ENCODE measurements at regions not wholly inside any gene's neighbourhood (a gene's known extent, or its start where the extent isn't known, plus 50 kb on each side); places are given as distances from the start of the nearest gene placed in this dataset.

DNA sequence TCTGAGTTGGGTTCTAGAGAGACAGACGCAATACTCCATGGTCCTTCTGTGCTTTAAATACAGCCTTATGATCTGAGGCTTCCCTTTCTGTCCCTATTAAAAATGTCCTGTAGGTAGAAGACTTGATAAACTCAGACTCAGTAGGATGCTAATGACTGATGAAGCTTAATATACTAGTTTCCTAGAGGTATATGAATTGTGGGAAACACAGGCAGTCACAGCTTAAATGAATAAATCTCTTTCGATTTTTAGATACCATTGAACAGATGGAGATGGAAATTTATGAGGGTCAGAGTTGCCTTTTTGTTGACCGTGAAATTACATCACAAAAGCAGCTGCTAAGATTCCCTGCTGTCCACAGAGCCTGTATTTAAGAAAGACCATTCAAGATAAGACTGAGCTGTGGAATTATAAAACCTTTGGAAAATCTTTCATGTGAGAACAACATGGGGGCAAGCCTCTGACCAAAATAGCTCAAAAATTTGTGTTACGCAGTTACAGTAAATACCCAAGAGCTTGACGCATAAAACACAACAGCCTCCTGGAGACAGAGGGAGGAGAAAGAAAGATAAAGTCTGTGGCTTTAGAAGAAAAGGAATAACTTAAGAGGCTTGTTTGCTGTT is 172.3 kb downstream of the AASDHPPT start:
- CTCF ChIA-PET: no interaction called here
- no peaks in the 10 kb centered on the region for H3K36me3 ChIP-seq (ENCODE audit: control insufficient read depth in 2 of 2, insufficient read depth in 1 of 2, low read length in 2 of 2)
- no peak overlapping the region for H3K27ac ChIP-seq (ENCODE audit: extremely low read depth, low read depth, low read length)
- no peaks in the 10 kb centered on the region for H3K4me1 ChIP-seq (ENCODE audit: control insufficient read depth, insufficient read depth, low read length)
- H3K9me3 ChIP-seq (ENCODE audit: control insufficient read depth, insufficient read depth, low read depth, low read length): no peaks in the 10 kb centered on the region
- TF ChIP-seq, protein P1, sequence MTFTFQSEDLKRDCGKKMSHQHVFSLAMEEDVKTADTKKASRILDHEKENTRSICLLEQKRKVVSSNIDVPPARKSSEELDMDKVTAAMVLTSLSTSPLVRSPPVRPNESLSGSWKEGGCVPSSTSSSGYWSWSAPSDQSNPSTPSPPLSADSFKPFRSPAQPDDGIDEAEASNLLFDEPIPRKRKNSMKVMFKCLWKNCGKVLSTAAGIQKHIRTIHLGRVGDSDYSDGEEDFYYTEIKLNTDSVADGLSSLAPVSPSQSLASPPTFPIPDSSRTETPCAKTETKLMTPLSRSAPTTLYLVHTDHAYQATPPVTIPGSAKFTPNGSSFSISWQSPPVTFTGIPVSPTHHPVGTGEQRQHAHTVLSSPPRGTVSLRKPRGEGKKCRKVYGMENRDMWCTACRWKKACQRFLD (tag by site-specific recombination; IDR thresholded peaks at IDR 0.05): no peak
- TF ChIP-seq KLF1 (tag by site-specific recombination; IDR thresholded peaks at IDR 0.05): no peak
- TF ChIP-seq, protein P2, sequence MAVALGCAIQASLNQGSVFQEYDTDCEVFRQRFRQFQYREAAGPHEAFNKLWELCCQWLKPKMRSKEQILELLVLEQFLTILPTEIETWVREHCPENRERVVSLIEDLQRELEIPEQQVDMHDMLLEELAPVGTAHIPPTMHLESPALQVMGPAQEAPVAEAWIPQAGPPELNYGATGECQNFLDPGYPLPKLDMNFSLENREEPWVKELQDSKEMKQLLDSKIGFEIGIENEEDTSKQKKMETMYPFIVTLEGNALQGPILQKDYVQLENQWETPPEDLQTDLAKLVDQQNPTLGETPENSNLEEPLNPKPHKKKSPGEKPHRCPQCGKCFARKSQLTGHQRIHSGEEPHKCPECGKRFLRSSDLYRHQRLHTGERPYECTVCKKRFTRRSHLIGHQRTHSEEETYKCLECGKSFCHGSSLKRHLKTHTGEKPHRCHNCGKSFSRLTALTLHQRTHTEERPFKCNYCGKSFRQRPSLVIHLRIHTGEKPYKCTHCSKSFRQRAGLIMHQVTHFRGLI (tag by site-specific recombination; IDR thresholded peaks at IDR 0.05): no peak
- TF ChIP-seq, protein P3, sequence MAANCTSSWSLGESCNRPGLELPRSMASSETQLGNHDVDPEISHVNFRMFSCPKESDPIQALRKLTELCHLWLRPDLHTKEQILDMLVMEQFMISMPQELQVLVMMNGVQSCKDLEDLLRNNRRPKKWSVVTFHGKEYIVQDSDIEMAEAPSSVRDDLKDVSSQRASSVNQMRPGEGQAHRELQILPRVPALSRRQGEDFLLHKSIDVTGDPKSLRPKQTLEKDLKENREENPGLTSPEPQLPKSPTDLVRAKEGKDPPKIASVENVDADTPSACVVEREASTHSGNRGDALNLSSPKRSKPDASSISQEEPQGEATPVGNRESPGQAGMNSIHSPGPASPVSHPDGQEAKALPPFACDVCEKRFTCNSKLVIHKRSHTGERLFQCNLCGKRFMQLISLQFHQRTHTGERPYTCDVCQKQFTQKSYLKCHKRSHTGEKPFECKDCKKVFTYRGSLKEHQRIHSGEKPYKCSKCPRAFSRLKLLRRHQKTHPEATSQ (tag by site-specific recombination; IDR thresholded peaks at IDR 0.05): no peak
- TF ChIP-seq, protein P4, sequence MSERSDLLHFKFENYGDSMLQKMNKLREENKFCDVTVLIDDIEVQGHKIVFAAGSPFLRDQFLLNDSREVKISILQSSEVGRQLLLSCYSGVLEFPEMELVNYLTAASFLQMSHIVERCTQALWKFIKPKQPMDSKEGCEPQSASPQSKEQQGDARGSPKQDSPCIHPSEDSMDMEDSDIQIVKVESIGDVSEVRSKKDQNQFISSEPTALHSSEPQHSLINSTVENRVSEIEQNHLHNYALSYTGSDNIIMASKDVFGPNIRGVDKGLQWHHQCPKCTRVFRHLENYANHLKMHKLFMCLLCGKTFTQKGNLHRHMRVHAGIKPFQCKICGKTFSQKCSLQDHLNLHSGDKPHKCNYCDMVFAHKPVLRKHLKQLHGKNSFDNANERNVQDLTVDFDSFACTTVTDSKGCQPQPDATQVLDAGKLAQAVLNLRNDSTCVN (tag by site-specific recombination; optimal IDR thresholded peaks at IDR 0.05): no peak
- no peak overlapping the region for H3K4me3 ChIP-seq (ENCODE audit: low read depth, low read length)
- POLR2A ChIA-PET: no interaction called here

DNA sequence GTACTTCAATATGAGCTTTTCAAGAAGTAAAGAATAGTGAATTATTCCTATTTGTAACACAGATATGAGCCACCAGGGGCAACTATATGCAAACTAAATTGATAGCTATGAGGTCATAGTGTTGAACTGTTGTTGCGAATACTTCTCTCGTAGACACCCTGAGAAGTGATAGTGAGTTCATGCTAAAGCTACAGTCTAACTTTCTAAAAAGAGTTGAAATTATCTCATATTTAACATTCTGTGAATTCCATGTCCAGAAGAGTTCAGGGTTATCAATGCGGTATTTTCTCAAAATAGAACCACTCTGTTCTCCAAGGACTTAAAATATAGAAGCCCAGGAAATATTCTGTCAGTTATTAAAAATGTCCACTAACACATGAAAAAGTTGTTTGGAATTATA is 185.4 kb downstream of the AASDHPPT start:
- ChIA-PET POLR2A (no interaction called here), CTCF (interaction anchor here (0.6 kb wide), 1 partner anchor 326 kb away, joined by 3 read pairs; no protein-coding TSS in a partner anchor)
- TF ChIP-seq OVOL3 (tag by site-specific recombination; IDR thresholded peaks at IDR 0.05) (no peak), ZNF610 (tag by site-specific recombination; IDR thresholded peaks at IDR 0.05; ENCODE audit: borderline replicate concordance) (no peak), ZNF121 (tag by site-specific recombination; IDR thresholded peaks at IDR 0.05) (no peak), ZNF155 (tag by site-specific recombination; IDR thresholded peaks at IDR 0.05) (no peak), ZNF521 (tag by site-specific recombination; IDR thresholded peaks at IDR 0.05) (no peak), IKZF3 (tag by site-specific recombination; IDR thresholded peaks at IDR 0.05) (no peak), ZNF266 (tag by site-specific recombination; IDR thresholded peaks at IDR 0.05; ENCODE audit: low read depth) (no peak), ZNF175 (tag by site-specific recombination; IDR thresholded peaks at IDR 0.05) (no peak), SP3 (tag by site-specific recombination; IDR thresholded peaks at IDR 0.05) (no peak), ZNF510 (tag by site-specific recombination; IDR thresholded peaks at IDR 0.05; ENCODE audit: insufficient replicate concordance) (no peak), SCRT2 (tag by site-specific recombination; IDR thresholded peaks at IDR 0.05) (no peak), PRDM1 (tag by site-specific recombination; IDR thresholded peaks at IDR 0.05) (no peak), KLF8 (tag by site-specific recombination; IDR thresholded peaks at IDR 0.05) (no peak), BCL11A (tag by site-specific recombination; IDR thresholded peaks at IDR 0.05; ENCODE audit: low read depth) (no peak), ZNF404 (tag by site-specific recombination; IDR thresholded peaks at IDR 0.05) (no peak)

More for the DNA sequence above, 185.4 kb downstream of the AASDHPPT start:
- no peak overlapping the region for H3K27ac ChIP-seq (ENCODE audit: extremely low read depth, low read depth, low read length)
- H3K36me3 ChIP-seq (ENCODE audit: control insufficient read depth in 2 of 2, insufficient read depth in 1 of 2, low read length in 2 of 2): no peaks in the 10 kb centered on the region
- H3K4me1 ChIP-seq (ENCODE audit: control insufficient read depth, insufficient read depth, low read length): no peaks in the 10 kb centered on the region
- H3K4me3 ChIP-seq (ENCODE audit: low read depth, low read length): no peak overlapping the region
- no peaks in the 10 kb centered on the region for H3K9me3 ChIP-seq (ENCODE audit: control insufficient read depth, insufficient read depth, low read depth, low read length)

Measured in HEK293 (cell line).